ENCODE measurements at regions not wholly inside any gene's neighbourhood (a gene's known extent, or its start where the extent isn't known, plus 50 kb on each side); places are given as distances from the start of the nearest gene placed in this dataset.

- Mint-ChIP-seq H3K4me1 (ENCODE audit: low read depth) (no peaks in the 10 kb centered on the region; the same call in 1 of the 2 replicates), H3K4me3 (no peak overlapping the region), H3K27me3 (ENCODE audit: insufficient read depth) (peaks cover 10% of the 10 kb centered on the region), H3K36me3 (ENCODE audit: low read depth) (no peaks in the 10 kb centered on the region), H3K27ac (no peak overlapping the region), H3K9me3 (no peaks in the 10 kb centered on the region)
- DNase-seq: no peak
- TF ChIP-seq, protein P1, sequence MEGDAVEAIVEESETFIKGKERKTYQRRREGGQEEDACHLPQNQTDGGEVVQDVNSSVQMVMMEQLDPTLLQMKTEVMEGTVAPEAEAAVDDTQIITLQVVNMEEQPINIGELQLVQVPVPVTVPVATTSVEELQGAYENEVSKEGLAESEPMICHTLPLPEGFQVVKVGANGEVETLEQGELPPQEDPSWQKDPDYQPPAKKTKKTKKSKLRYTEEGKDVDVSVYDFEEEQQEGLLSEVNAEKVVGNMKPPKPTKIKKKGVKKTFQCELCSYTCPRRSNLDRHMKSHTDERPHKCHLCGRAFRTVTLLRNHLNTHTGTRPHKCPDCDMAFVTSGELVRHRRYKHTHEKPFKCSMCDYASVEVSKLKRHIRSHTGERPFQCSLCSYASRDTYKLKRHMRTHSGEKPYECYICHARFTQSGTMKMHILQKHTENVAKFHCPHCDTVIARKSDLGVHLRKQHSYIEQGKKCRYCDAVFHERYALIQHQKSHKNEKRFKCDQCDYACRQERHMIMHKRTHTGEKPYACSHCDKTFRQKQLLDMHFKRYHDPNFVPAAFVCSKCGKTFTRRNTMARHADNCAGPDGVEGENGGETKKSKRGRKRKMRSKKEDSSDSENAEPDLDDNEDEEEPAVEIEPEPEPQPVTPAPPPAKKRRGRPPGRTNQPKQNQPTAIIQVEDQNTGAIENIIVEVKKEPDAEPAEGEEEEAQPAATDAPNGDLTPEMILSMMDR (IDR thresholded peaks at IDR 0.05): no peak
Observed at GRCh38 chr18:10027461-10027860, 113.6 kb downstream of the VAPA start.

DNA sequence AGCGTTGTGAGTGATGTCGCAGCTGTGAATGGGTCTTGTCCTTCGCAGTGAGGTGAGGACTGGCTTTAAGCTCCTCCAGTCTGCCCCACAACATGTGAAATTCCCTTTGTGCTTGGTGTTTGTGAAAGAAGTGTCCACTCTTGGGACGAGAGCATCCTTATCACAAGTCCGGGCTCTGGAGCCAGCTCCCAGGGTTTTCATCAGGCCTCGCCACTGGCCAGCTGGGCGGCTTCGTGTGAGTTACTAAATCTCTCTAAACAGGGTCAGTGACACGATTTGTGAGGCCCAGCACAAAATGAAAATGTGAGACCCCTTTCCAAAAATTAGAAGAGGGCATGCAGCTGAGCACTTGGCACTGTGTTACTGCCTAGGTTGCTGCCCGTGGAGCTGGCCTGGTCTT lies 115.9 kb downstream of the VAPA start:
- Mint-ChIP-seq H3K27ac (no peak overlapping the region), H3K27me3 (ENCODE audit: insufficient read depth) (peaks cover 19% of the 10 kb centered on the region), H3K4me1 (ENCODE audit: low read depth) (peaks cover 1% of the 10 kb centered on the region), H3K36me3 (ENCODE audit: low read depth) (no peaks in the 10 kb centered on the region), H3K9me3 (no peaks in the 10 kb centered on the region), H3K4me3 (no peak overlapping the region)
- no peak for DNase-seq
- TF ChIP-seq, protein P1 (IDR thresholded peaks at IDR 0.05): no peak

- TF ChIP-seq, protein P1 (IDR thresholded peaks at IDR 0.05): no peak
- no peak for DNase-seq
- Mint-ChIP-seq H3K4me3 (no peak overlapping the region), H3K27me3 (ENCODE audit: insufficient read depth) (peaks cover 16% of the 10 kb centered on the region), H3K4me1 (ENCODE audit: low read depth) (peaks cover 14% of the 10 kb centered on the region), H3K27ac (no peak overlapping the region), H3K9me3 (no peaks in the 10 kb centered on the region), H3K36me3 (ENCODE audit: low read depth) (no peaks in the 10 kb centered on the region; the same call in 1 of the 2 replicates)
Observed at GRCh38 chr18:10030816-10031541, 117.2 kb downstream of the VAPA start.

GRCh38 chr18:10032331-10033015 lies 118.7 kb downstream of the VAPA start:
- H3K9me3 Mint-ChIP-seq: no peaks in the 10 kb centered on the region
- H3K4me1 Mint-ChIP-seq (ENCODE audit: low read depth): peaks cover 20% of the 10 kb centered on the region
- H3K4me3 Mint-ChIP-seq: no peak overlapping the region
- H3K27me3 Mint-ChIP-seq (ENCODE audit: insufficient read depth): peaks cover 19% of the 10 kb centered on the region
- H3K36me3 Mint-ChIP-seq (ENCODE audit: low read depth): no peaks in the 10 kb centered on the region; the same call in 1 of the 2 replicates
- TF ChIP-seq, protein P1 (IDR thresholded peaks at IDR 0.05): peak; percentile 18; the same call in 1 of the 2 replicates
- DNase-seq: no peak
- H3K27ac Mint-ChIP-seq: no peak overlapping the region

DNA sequence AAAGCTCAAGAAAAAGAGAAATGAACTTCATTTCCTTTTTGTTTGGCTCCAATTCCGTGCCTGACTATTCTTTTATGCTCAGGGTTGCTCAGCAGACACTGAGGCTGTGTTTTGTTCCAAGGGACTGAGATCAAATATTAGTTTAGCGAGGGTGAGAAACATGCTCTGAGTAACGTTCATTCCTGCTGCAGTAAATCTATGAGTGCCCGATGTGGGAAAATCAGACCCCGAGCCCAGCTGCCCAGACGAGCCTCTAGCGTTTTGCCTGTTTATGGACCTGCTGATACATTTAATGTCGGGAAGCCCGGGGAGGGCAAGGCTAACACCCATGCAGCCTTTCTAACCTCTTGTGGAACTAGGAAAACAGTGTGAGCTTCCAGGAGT lies 119.2 kb downstream of the VAPA start:
- Mint-ChIP-seq H3K4me3 (no peak overlapping the region), H3K36me3 (ENCODE audit: low read depth) (no peaks in the 10 kb centered on the region; the same call in 1 of the 2 replicates), H3K9me3 (no peaks in the 10 kb centered on the region), H3K27ac (no peak overlapping the region), H3K27me3 (ENCODE audit: insufficient read depth) (peaks cover 20% of the 10 kb centered on the region), H3K4me1 (ENCODE audit: low read depth) (peaks cover 20% of the 10 kb centered on the region)
- no peak for DNase-seq
- TF ChIP-seq, protein P1 (IDR thresholded peaks at IDR 0.05): no peak
